ENCODE measurements at regions not wholly inside any gene's neighbourhood (a gene's known extent, or its start where the extent isn't known, plus 50 kb on each side); places are given as distances from the start of the nearest gene placed in this dataset.
"Not testable (repeated sequence)": the region's sequence is repeated elsewhere in the genome, so short reads cannot be mapped to it uniquely, and the experiment has no call there.

DNA sequence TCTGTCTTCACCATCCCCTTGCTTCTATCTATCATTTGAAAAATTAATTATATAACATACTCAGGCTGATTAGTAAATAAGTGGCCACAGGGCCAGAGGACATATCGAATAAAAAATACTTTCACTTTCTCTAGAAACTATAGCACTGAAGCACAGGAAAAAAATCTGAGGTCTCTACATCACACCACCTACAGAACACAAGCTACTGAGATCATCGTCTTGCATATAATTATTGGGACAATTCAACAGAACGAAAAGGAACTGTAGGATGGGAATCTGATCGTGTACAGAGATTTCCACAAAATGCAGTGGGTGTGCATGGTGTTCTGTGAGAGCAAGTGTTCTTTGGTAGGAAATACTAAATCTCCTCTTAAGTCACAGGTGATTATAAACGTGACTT is 289.6 kb upstream of the ERCC4 start:
- Mint-ChIP-seq H3K27me3 (no peaks in the 10 kb centered on the region), H3K4me3 (no peak overlapping the region), H3K9me3 (no peaks in the 10 kb centered on the region), H3K27ac (no peak overlapping the region), H3K4me1 (no peaks in the 10 kb centered on the region), H3K36me3 (ENCODE audit: low read depth) (no peaks in the 10 kb centered on the region)
- no peak for ATAC-seq (ENCODE audit: low read depth)
- POLR2A ChIA-PET = no interaction called here
- TF ChIP-seq, protein P1, sequence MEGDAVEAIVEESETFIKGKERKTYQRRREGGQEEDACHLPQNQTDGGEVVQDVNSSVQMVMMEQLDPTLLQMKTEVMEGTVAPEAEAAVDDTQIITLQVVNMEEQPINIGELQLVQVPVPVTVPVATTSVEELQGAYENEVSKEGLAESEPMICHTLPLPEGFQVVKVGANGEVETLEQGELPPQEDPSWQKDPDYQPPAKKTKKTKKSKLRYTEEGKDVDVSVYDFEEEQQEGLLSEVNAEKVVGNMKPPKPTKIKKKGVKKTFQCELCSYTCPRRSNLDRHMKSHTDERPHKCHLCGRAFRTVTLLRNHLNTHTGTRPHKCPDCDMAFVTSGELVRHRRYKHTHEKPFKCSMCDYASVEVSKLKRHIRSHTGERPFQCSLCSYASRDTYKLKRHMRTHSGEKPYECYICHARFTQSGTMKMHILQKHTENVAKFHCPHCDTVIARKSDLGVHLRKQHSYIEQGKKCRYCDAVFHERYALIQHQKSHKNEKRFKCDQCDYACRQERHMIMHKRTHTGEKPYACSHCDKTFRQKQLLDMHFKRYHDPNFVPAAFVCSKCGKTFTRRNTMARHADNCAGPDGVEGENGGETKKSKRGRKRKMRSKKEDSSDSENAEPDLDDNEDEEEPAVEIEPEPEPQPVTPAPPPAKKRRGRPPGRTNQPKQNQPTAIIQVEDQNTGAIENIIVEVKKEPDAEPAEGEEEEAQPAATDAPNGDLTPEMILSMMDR (IDR thresholded peaks at IDR 0.05) = no peak
- intact Hi-C loops (cut with micrococcal nuclease) = no loop called here
- no peak for DNase-seq
- CTCF ChIA-PET = no interaction called here

DNA sequence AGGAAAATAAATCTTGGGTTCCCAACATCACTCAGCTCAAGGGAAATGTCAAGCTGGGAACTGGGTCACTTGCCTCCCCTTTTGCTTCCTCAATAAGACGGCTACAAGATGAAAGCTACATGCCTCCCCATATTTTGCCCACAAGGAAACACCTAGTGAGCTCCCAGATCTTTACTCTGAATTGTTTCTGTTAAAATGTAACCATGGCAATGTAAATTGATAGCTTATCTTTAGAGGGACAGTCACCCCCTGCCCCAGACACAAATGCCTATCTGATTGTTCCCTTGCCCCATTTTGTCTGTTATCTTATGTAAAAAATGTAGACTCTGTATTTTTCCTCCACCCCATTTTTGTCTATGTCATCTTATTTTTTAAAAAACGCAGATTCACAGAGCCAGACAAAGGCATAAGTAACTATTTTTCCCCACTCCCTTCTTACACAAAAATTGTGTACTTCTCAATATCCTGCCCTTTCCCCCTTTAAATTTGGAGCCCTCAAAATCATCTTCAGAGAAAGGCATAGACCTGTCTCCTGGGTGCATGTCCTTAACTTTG is 288.7 kb upstream of the ERCC4 start:
- Mint-ChIP-seq H3K4me1 (no peaks in the 10 kb centered on the region), H3K36me3 (ENCODE audit: low read depth) (no peaks in the 10 kb centered on the region), H3K27me3 (no peaks in the 10 kb centered on the region), H3K4me3 (no peak overlapping the region), H3K27ac (no peak overlapping the region), H3K9me3 (no peaks in the 10 kb centered on the region)
- no peak for DNase-seq
- POLR2A ChIA-PET = no interaction called here
- CTCF ChIA-PET = no interaction called here
- intact Hi-C loops (cut with micrococcal nuclease) = no loop called here
- ATAC-seq (ENCODE audit: low read depth) = no peak
- TF ChIP-seq, protein P1 (IDR thresholded peaks at IDR 0.05) = no peak

DNA sequence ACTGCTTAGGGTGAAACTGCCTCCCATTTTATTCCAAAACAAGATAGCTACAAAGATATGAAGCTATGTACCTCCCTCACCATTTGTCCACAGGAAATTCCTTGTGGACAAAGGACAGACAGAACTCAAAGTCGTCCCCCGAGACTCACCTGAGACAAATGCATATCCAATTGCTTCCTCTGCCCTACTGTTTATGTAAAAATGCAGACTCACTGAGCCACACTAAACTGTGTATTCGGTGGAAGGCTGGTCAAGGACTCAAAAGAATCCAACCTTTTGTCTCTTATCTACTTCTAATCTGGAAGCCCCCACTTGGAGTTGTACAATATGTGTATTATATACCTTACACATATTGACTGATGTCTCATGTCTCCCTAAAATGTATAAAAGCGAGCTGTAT is 288.0 kb upstream of the ERCC4 start:
- CTCF ChIA-PET = no interaction called here
- POLR2A ChIA-PET = no interaction called here
- H3K36me3 Mint-ChIP-seq (ENCODE audit: low read depth) = no peaks in the 10 kb centered on the region
- no peaks in the 10 kb centered on the region for H3K9me3 Mint-ChIP-seq
- TF ChIP-seq, protein P1 (IDR thresholded peaks at IDR 0.05) = no peak
- ATAC-seq (ENCODE audit: low read depth) (no peak), DNase-seq (no peak)
- no peak overlapping the region for H3K27ac Mint-ChIP-seq
- H3K27me3 Mint-ChIP-seq = no peaks in the 10 kb centered on the region
- intact Hi-C loops (cut with micrococcal nuclease) = no loop called here
- H3K4me1 Mint-ChIP-seq = no peaks in the 10 kb centered on the region
- H3K4me3 Mint-ChIP-seq = no peak overlapping the region

DNA sequence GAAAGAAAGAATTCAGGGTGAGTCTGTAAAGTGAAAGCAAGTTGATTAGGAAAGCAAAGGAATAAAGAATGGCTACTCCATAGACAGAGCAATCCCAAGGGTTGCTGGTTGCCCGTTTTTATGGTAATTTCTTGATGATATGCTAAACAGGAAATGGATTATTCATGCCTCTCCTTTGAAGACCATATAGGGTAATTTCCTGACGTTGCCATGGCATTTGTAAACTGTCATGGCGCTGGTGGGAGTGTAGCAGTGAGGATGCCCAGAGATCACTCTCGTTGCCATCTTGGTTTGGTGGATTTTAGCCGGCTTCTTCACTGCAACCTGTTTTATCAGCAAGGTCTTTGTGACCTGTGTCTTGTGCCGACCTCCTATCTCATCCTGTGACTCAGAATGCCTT is 287.4 kb upstream of the ERCC4 start:
- H3K36me3 Mint-ChIP-seq (ENCODE audit: low read depth); ATAC-seq (ENCODE audit: low read depth); CTCF ChIA-PET; POLR2A ChIA-PET; DNase-seq; H3K27me3 Mint-ChIP-seq; H3K4me3 Mint-ChIP-seq; H3K27ac Mint-ChIP-seq; H3K9me3 Mint-ChIP-seq; intact Hi-C loops (cut with micrococcal nuclease); H3K4me1 Mint-ChIP-seq: not testable (repeated sequence)

DNA sequence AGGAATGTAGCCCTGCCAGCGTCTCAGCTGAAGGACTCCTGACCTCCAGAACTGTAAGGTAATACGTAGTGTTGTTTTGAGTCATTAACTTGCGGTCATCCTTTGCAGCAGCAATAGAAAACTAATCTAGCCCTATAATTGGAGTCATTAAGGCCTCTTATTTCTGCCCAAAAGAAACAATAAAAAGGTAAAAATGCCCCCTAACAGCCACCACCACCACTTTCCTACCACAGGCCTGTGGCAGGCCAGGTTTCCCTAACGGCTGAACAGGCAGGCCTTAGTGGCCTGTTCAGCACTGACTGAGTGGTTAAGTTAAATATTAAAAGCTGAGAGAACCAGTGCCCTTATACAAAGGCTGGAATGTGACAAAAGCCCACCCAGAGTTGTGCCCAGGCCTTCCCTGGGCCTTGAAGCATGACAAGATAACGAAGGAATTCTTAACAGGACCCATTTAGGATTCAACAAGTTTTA is 286.5 kb upstream of the ERCC4 start:
- TF ChIP-seq, protein P1 (IDR thresholded peaks at IDR 0.05) = no peak
- no peak overlapping the region for H3K27ac Mint-ChIP-seq
- no peaks in the 10 kb centered on the region for H3K36me3 Mint-ChIP-seq (ENCODE audit: low read depth)
- intact Hi-C loops (cut with micrococcal nuclease) = no loop called here
- CTCF ChIA-PET = no interaction called here
- POLR2A ChIA-PET = no interaction called here
- ATAC-seq (ENCODE audit: low read depth) = no peak
- H3K27me3 Mint-ChIP-seq = no peaks in the 10 kb centered on the region
- no peak for DNase-seq
- no peaks in the 10 kb centered on the region for H3K9me3 Mint-ChIP-seq
- H3K4me3 Mint-ChIP-seq = no peak overlapping the region
- H3K4me1 Mint-ChIP-seq = no peaks in the 10 kb centered on the region

DNA sequence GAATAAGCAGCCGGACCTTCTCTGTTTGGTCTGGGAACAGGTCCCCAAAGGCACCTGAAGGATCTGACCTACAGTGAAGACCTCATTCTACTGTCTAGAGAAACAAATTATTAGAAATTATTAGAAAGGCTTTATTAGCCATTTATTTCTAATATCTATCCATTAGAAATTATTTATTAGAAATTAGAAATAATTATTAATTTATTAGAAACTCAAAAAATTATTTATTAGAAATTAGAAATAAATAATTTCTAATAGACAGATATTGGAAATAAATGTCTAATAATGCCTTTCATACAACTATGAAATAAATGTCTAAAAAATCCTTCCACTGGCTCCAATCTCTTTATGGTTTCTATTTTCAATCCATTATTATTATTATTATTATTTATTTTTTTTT is 285.7 kb upstream of the ERCC4 start:
- ATAC-seq (ENCODE audit: low read depth) (no peak), DNase-seq (no peak)
- POLR2A ChIA-PET = no interaction called here
- Mint-ChIP-seq H3K36me3 (ENCODE audit: low read depth) (no peaks in the 10 kb centered on the region), H3K4me1 (no peaks in the 10 kb centered on the region), H3K9me3 (no peaks in the 10 kb centered on the region), H3K4me3 (no peak overlapping the region), H3K27me3 (no peaks in the 10 kb centered on the region), H3K27ac (no peak overlapping the region)
- TF ChIP-seq, protein P1 (IDR thresholded peaks at IDR 0.05) = no peak
- CTCF ChIA-PET = no interaction called here
- intact Hi-C loops (cut with micrococcal nuclease) = no loop called here

Measured in activated B cell treated with CpG ODN at 0.5 μM for 24 hours (primary cell).